ENCODE measurements at regions not wholly inside any gene's neighbourhood (a gene's known extent, or its start where the extent isn't known, plus 50 kb on each side); places are given as distances from the start of the nearest gene placed in this dataset.

GRCh38 chr13:42379241-42379640 is 107.3 kb downstream of the AKAP11 start:
- no peak for TF ChIP-seq CTCF (IDR thresholded peaks at IDR 0.05; ENCODE audit: poor library complexity, severe bottlenecking)
- TF ChIP-seq POLR2AphosphoS5 (IDR thresholded peaks at IDR 0.05): no peak
- TF ChIP-seq EZH2 (IDR thresholded peaks at IDR 0.05; ENCODE audit: borderline replicate concordance, insufficient read depth, low read length, poor library complexity, severe bottlenecking): no peak
- no peak for TF ChIP-seq RAD21 (conservative IDR thresholded peaks at IDR 0.05)
- TF ChIP-seq MXI1 (conservative IDR thresholded peaks at IDR 0.05; ENCODE audit: poor library complexity, severe bottlenecking): no peak
- no peak for TF ChIP-seq REST (IDR thresholded peaks at IDR 0.05; ENCODE audit: borderline replicate concordance)

Data from neural cell (in vitro differentiated cells).